ENCODE measurements at regions not wholly inside any gene's neighbourhood (a gene's known extent, or its start where the extent isn't known, plus 50 kb on each side); places are given as distances from the start of the nearest gene placed in this dataset.

GRCh38 chr3:135565546-135565945 lies 400.0 kb upstream of the PPP2R3A start:
- Mint-ChIP-seq H3K9me3 (ENCODE audit: unreplicated experiment) (peaks cover 4% of the 10 kb centered on the region), H3K4me1 (ENCODE audit: unreplicated experiment) (no peaks in the 10 kb centered on the region), H3K27ac (ENCODE audit: unreplicated experiment) (no peak overlapping the region), H3K36me3 (ENCODE audit: unreplicated experiment) (no peaks in the 10 kb centered on the region), H3K4me3 (ENCODE audit: unreplicated experiment) (no peak overlapping the region), H3K27me3 (ENCODE audit: unreplicated experiment) (no peaks in the 10 kb centered on the region)
- DNase-seq (ENCODE audit: extremely low spot score, unreplicated experiment): no peak
- TF ChIP-seq, protein P1, sequence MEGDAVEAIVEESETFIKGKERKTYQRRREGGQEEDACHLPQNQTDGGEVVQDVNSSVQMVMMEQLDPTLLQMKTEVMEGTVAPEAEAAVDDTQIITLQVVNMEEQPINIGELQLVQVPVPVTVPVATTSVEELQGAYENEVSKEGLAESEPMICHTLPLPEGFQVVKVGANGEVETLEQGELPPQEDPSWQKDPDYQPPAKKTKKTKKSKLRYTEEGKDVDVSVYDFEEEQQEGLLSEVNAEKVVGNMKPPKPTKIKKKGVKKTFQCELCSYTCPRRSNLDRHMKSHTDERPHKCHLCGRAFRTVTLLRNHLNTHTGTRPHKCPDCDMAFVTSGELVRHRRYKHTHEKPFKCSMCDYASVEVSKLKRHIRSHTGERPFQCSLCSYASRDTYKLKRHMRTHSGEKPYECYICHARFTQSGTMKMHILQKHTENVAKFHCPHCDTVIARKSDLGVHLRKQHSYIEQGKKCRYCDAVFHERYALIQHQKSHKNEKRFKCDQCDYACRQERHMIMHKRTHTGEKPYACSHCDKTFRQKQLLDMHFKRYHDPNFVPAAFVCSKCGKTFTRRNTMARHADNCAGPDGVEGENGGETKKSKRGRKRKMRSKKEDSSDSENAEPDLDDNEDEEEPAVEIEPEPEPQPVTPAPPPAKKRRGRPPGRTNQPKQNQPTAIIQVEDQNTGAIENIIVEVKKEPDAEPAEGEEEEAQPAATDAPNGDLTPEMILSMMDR (IDR thresholded peaks at IDR 0.05): no peak

GRCh38 chr3:135567223-135567622 lies 398.3 kb upstream of the PPP2R3A start:
- TF ChIP-seq, protein P1 (IDR thresholded peaks at IDR 0.05): no peak
- Mint-ChIP-seq H3K27ac (ENCODE audit: unreplicated experiment) (no peak overlapping the region), H3K9me3 (ENCODE audit: unreplicated experiment) (peaks cover 4% of the 10 kb centered on the region), H3K4me3 (ENCODE audit: unreplicated experiment) (no peak overlapping the region), H3K4me1 (ENCODE audit: unreplicated experiment) (no peaks in the 10 kb centered on the region), H3K36me3 (ENCODE audit: unreplicated experiment) (no peaks in the 10 kb centered on the region), H3K27me3 (ENCODE audit: unreplicated experiment) (no peaks in the 10 kb centered on the region)
- no peak for DNase-seq (ENCODE audit: extremely low spot score, unreplicated experiment)

DNA sequence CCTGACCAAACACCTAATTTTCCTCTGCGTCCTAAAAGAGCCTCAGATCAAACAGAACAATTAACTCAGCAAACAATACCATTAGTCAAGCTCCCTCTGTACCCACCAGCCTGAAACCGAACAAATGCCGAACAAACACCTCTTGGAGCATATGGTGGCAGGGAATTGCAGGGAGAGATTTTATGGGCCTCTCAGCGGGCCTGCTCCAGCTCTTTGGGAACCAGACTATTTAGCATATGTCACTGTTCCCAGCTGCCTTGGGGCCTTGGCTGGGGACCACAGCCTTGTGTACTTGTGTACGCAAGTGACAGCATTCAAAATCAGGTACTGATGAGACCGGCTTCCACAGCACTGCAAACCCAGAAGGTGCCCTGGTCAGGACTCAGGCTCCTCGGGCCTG lies 388.8 kb upstream of the PPP2R3A start:
- Mint-ChIP-seq H3K36me3 (ENCODE audit: unreplicated experiment) (no peaks in the 10 kb centered on the region), H3K4me3 (ENCODE audit: unreplicated experiment) (no peak overlapping the region), H3K27ac (ENCODE audit: unreplicated experiment) (no peak overlapping the region), H3K27me3 (ENCODE audit: unreplicated experiment) (peaks cover 3% of the 10 kb centered on the region), H3K9me3 (ENCODE audit: unreplicated experiment) (no peaks in the 10 kb centered on the region), H3K4me1 (ENCODE audit: unreplicated experiment) (no peaks in the 10 kb centered on the region)
- TF ChIP-seq, protein P1 (IDR thresholded peaks at IDR 0.05): no peak
- no peak for DNase-seq (ENCODE audit: extremely low spot score, unreplicated experiment)

DNA sequence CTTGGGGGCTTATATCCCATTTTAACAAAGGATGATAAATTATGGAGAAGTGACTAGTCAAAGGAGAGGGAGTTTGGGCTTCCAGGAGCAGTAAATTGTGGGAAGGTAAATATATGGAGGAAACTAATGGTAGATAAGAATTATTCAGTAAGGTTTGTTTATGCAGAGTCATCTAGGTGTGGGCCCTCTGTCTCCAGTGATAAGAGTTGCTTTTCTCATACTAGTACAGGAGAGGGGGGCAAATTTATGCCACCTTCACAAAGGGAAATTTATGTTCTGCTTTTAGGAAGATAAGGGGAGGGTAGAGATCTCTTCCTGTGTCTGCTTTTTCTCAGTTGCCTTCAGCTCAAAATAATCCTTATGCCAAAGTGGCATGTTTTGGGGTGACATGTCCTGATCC lies 383.7 kb upstream of the PPP2R3A start:
- no peak overlapping the region for H3K4me3 Mint-ChIP-seq (ENCODE audit: unreplicated experiment)
- DNase-seq (ENCODE audit: extremely low spot score, unreplicated experiment): no peak
- no peaks in the 10 kb centered on the region for H3K4me1 Mint-ChIP-seq (ENCODE audit: unreplicated experiment)
- TF ChIP-seq, protein P1 (IDR thresholded peaks at IDR 0.05): no peak
- no peaks in the 10 kb centered on the region for H3K36me3 Mint-ChIP-seq (ENCODE audit: unreplicated experiment)
- no peak overlapping the region for H3K27ac Mint-ChIP-seq (ENCODE audit: unreplicated experiment)
- H3K27me3 Mint-ChIP-seq (ENCODE audit: unreplicated experiment): no peaks in the 10 kb centered on the region
- H3K9me3 Mint-ChIP-seq (ENCODE audit: unreplicated experiment): peaks cover 5% of the 10 kb centered on the region

DNA sequence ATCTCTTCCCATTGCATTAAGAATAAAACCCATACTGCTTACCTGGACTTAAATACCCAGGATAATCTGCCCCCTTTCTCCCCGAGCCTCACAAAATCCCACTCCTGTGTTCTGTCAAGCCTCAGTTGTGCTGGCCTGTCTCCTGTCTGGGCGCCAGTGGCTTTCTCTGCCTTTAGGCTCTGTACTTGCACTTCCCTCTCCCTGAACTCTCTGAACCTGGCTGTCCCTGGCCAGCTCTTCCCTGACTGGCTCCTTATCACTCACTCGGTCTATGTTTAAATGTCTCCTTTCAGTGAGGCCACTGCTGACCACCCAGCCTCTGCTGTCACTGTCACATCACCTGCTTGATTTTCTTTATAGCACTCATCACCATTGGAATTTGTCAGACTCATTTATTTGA lies 382.7 kb upstream of the PPP2R3A start:
- H3K27ac Mint-ChIP-seq (ENCODE audit: unreplicated experiment): no peak overlapping the region
- no peaks in the 10 kb centered on the region for H3K36me3 Mint-ChIP-seq (ENCODE audit: unreplicated experiment)
- H3K27me3 Mint-ChIP-seq (ENCODE audit: unreplicated experiment): no peaks in the 10 kb centered on the region
- no peaks in the 10 kb centered on the region for H3K4me1 Mint-ChIP-seq (ENCODE audit: unreplicated experiment)
- DNase-seq (ENCODE audit: extremely low spot score, unreplicated experiment): no peak
- H3K9me3 Mint-ChIP-seq (ENCODE audit: unreplicated experiment): peaks cover 5% of the 10 kb centered on the region
- TF ChIP-seq, protein P1 (IDR thresholded peaks at IDR 0.05): no peak
- H3K4me3 Mint-ChIP-seq (ENCODE audit: unreplicated experiment): no peak overlapping the region

Data from osteocyte (in vitro differentiated cells).